ENCODE measurements at regions not wholly inside any gene's neighbourhood (a gene's known extent, or its start where the extent isn't known, plus 50 kb on each side); places are given as distances from the start of the nearest gene placed in this dataset.
A peak's percentile ranks its signal among the peaks of the same experiment; 100 is the strongest.
"Not testable (repeated sequence)": the region's sequence is repeated elsewhere in the genome, so short reads cannot be mapped to it uniquely, and the experiment has no call there.

DNA sequence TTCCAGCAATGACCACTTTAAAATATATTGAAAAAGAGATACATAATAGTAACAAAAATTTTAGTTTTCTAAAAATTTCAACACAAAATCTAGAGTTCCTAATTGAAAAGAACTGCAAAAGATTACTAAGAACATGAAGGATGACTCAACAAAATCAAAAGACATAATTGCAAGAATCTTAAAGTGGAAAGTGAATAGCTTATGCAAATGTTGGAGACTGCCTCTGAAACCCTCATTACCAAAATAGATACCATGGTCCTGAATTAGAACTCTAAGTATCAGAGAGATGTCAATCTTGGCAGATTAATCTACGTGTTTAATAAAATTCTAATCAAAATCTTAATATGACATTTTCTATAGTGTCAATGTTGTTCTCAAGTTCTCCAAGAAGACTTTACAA is 60.7 kb upstream of the SGO1 start:
- Histone ChIP-seq H3K79me2 (ENCODE audit: insufficient read depth, low read length) (no peaks in the 10 kb centered on the region), H3K9me2 (replicated peaks; ENCODE audit: low read depth, low read length) (no peaks in the 10 kb centered on the region), H2AFZ (ENCODE audit: low read length) (no peak overlapping the region), H3F3A (ENCODE audit: low read depth) (no peaks in the 10 kb centered on the region), H3K4me3 (ENCODE audit: low read length, poor library complexity, severe bottlenecking) (no peak overlapping the region), H3K4me2 (ENCODE audit: low read depth, low read length, poor library complexity, severe bottlenecking) (no peak overlapping the region), H4K20me1 (ENCODE audit: insufficient read depth, low read length, poor library complexity, severe bottlenecking) (no peaks in the 10 kb centered on the region), H3K9me3 (ENCODE audit: insufficient read depth, low read depth, low read length) (no peaks in the 10 kb centered on the region), H3K9ac (ENCODE audit: low read depth, low read length, poor library complexity, severe bottlenecking) (no peak overlapping the region), H3K4me1 (ENCODE audit: insufficient read depth, low read length, poor library complexity, severe bottlenecking) (no peaks in the 10 kb centered on the region), H3K27me3 (ENCODE audit: insufficient read depth, low read length, poor library complexity, severe bottlenecking) (no peaks in the 10 kb centered on the region), H3K36me3 (ENCODE audit: insufficient read depth, low read length) (no peaks in the 10 kb centered on the region)
- no peak for TF ChIP-seq EZH2phosphoT487 (IDR thresholded peaks at IDR 0.05; ENCODE audit: borderline replicate concordance)
- TF ChIP-seq, protein P1, sequence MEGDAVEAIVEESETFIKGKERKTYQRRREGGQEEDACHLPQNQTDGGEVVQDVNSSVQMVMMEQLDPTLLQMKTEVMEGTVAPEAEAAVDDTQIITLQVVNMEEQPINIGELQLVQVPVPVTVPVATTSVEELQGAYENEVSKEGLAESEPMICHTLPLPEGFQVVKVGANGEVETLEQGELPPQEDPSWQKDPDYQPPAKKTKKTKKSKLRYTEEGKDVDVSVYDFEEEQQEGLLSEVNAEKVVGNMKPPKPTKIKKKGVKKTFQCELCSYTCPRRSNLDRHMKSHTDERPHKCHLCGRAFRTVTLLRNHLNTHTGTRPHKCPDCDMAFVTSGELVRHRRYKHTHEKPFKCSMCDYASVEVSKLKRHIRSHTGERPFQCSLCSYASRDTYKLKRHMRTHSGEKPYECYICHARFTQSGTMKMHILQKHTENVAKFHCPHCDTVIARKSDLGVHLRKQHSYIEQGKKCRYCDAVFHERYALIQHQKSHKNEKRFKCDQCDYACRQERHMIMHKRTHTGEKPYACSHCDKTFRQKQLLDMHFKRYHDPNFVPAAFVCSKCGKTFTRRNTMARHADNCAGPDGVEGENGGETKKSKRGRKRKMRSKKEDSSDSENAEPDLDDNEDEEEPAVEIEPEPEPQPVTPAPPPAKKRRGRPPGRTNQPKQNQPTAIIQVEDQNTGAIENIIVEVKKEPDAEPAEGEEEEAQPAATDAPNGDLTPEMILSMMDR (conservative IDR thresholded peaks at IDR 0.05; ENCODE audit: low read length), result no peak

DNA sequence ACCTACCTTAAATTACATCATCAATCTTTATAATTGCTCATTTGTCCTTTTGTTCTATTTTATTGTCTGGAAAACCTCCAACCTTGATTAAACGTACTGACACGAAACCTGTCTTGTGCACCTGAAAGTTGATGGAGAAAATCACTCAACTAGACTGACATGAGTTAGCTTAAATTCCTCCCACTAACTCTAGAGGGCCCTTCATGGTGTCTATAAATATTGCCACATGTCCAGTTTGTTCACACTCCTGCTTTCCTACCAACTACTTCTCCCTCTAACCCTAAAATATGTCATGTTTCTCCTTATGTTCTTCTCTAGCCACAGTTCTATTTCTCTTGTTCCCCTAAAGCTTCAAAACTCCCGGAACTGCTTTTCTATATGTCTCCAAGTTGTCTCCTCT is 59.8 kb upstream of the SGO1 start:
- Histone ChIP-seq H3K27me3 (ENCODE audit: insufficient read depth, low read length, poor library complexity, severe bottlenecking) (no peaks in the 10 kb centered on the region), H3K4me2 (ENCODE audit: low read depth, low read length, poor library complexity, severe bottlenecking) (no peak overlapping the region), H3K9me2 (replicated peaks; ENCODE audit: low read depth, low read length) (no peaks in the 10 kb centered on the region), H3K9ac (ENCODE audit: low read depth, low read length, poor library complexity, severe bottlenecking) (no peak overlapping the region), H3K79me2 (ENCODE audit: insufficient read depth, low read length) (no peaks in the 10 kb centered on the region), H3F3A (ENCODE audit: low read depth) (no peaks in the 10 kb centered on the region), H3K4me1 (ENCODE audit: insufficient read depth, low read length, poor library complexity, severe bottlenecking) (no peaks in the 10 kb centered on the region), H3K36me3 (ENCODE audit: insufficient read depth, low read length) (no peaks in the 10 kb centered on the region), H2AFZ (ENCODE audit: low read length) (no peak overlapping the region), H3K4me3 (ENCODE audit: low read length, poor library complexity, severe bottlenecking) (no peak overlapping the region), H4K20me1 (ENCODE audit: insufficient read depth, low read length, poor library complexity, severe bottlenecking) (no peaks in the 10 kb centered on the region), H3K9me3 (ENCODE audit: insufficient read depth, low read depth, low read length) (no peaks in the 10 kb centered on the region)
- TF ChIP-seq EZH2phosphoT487 (IDR thresholded peaks at IDR 0.05; ENCODE audit: borderline replicate concordance), result no peak
- TF ChIP-seq, protein P1 (conservative IDR thresholded peaks at IDR 0.05; ENCODE audit: low read length), result peak; percentile 17; the same call in 1 of the 2 replicates

DNA sequence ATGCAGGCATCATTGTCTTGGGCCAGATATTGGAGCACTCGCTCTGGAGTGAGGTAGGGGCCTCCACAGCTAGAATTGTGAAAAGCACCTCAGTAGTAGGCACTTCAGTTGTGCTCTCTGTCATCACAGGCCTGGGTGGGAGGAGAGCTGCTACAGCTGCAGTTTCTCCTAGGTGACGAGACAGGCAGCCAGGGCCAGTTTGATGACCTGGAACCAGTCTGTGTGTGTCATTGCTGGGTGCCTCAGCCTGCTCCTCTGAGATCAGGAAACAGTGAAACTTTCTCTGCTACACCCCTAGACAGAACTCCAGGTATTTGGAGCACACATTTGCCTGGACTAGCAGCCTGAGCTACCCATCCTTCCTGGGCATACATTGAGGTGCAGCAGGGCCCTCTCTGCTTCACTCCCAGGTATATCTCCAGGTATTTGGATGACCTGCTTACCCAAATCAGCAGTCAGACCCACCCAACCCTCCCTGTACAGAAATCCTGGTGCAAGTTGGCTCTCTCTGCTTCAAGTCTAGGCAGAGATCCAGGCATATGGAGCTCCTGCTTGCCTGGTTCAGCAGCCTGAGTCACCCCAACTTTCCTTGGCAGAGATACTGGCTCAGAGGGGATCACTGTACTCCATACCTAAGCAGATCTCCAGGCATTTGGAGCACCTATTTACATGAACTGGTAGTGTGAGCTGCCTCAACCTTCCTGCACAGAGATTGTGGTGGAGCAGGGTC is 54.3 kb upstream of the SGO1 start:
- no peaks in the 10 kb centered on the region for H3K9me3 ChIP-seq (ENCODE audit: insufficient read depth, low read depth, low read length)
- no peak overlapping the region for H3K4me3 ChIP-seq (ENCODE audit: low read length, poor library complexity, severe bottlenecking)
- H4K20me1 ChIP-seq (ENCODE audit: insufficient read depth, low read length, poor library complexity, severe bottlenecking), result no peaks in the 10 kb centered on the region
- no peak overlapping the region for H3K4me2 ChIP-seq (ENCODE audit: low read depth, low read length, poor library complexity, severe bottlenecking)
- no peaks in the 10 kb centered on the region for H3K4me1 ChIP-seq (ENCODE audit: insufficient read depth, low read length, poor library complexity, severe bottlenecking)
- no peaks in the 10 kb centered on the region for H3F3A ChIP-seq (ENCODE audit: low read depth)
- H2AFZ ChIP-seq (ENCODE audit: low read length), result no peak overlapping the region
- H3K36me3 ChIP-seq (ENCODE audit: insufficient read depth, low read length), result no peaks in the 10 kb centered on the region
- no peak overlapping the region for H3K9ac ChIP-seq (ENCODE audit: low read depth, low read length, poor library complexity, severe bottlenecking)
- TF ChIP-seq, protein P1 (conservative IDR thresholded peaks at IDR 0.05; ENCODE audit: low read length), result no peak
- no peak for TF ChIP-seq EZH2phosphoT487 (IDR thresholded peaks at IDR 0.05; ENCODE audit: borderline replicate concordance)
- H3K27me3 ChIP-seq (ENCODE audit: insufficient read depth, low read length, poor library complexity, severe bottlenecking), result no peaks in the 10 kb centered on the region
- no peaks in the 10 kb centered on the region for H3K79me2 ChIP-seq (ENCODE audit: insufficient read depth, low read length)
- no peaks in the 10 kb centered on the region for H3K9me2 ChIP-seq (replicated peaks; ENCODE audit: low read depth, low read length)

DNA sequence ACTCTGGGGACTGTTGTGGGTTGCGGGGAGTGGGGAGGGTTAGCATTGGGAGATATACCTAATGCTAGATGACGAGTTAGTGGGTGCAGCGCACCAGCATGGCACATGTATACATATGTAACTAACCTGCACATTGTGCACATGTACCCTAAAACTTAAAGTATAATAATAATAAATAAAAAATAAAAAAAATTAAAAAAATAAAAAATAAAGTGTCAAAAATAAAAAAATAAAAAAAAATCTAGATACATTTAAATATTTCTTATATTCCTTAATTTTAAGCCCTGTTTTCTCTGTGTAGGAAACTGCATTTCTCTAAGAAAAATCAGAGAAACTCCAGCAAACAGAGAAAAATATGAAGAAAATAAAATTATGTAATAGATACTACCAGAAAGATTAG is 52.2 kb upstream of the SGO1 start:
- H3K79me2 ChIP-seq (ENCODE audit: insufficient read depth, low read length); H3F3A ChIP-seq (ENCODE audit: low read depth); H3K27me3 ChIP-seq (ENCODE audit: insufficient read depth, low read length, poor library complexity, severe bottlenecking); H3K4me3 ChIP-seq (ENCODE audit: low read length, poor library complexity, severe bottlenecking); H3K36me3 ChIP-seq (ENCODE audit: insufficient read depth, low read length); H3K9ac ChIP-seq (ENCODE audit: low read depth, low read length, poor library complexity, severe bottlenecking); H2AFZ ChIP-seq (ENCODE audit: low read length); H3K4me2 ChIP-seq (ENCODE audit: low read depth, low read length, poor library complexity, severe bottlenecking); H4K20me1 ChIP-seq (ENCODE audit: insufficient read depth, low read length, poor library complexity, severe bottlenecking); H3K9me2 ChIP-seq (replicated peaks; ENCODE audit: low read depth, low read length); H3K4me1 ChIP-seq (ENCODE audit: insufficient read depth, low read length, poor library complexity, severe bottlenecking); H3K9me3 ChIP-seq (ENCODE audit: insufficient read depth, low read depth, low read length): not testable (repeated sequence)

Data from Loucy (cell line).